ENCODE measurements at regions not wholly inside any gene's neighbourhood (a gene's known extent, or its start where the extent isn't known, plus 50 kb on each side); places are given as distances from the start of the nearest gene placed in this dataset.

DNA sequence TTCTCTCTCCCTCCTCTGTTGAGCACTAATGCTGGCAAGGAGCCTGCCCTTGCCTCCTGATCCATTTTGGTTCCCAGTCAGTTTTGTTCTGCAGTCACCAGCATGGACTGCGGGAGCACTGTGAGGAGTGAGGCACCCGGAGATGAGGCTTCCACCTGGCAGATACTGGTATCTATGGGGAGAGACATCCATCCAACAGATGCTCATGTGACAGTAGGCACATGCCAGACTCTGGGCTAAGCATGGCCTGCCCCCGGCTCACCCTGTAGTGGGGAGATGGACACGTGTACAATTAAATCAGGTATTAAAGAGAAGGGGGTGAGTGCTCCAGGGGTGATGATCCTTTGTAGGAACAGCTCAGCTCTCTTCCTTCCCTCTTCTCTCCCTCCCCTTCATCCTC, 74.0 kb upstream of the PODXL start:
- WGBS (ENCODE audit: missing lambda C conversion rate): 85% methylated on average over 4 of the region's 4 CpGs
- no peak for TF ChIP-seq ZC3H11A (IDR thresholded peaks at IDR 0.05)
- no peak for TF ChIP-seq FOSB (CRISPR knock-in tag; IDR thresholded peaks at IDR 0.05)
- TF ChIP-seq, protein P1, sequence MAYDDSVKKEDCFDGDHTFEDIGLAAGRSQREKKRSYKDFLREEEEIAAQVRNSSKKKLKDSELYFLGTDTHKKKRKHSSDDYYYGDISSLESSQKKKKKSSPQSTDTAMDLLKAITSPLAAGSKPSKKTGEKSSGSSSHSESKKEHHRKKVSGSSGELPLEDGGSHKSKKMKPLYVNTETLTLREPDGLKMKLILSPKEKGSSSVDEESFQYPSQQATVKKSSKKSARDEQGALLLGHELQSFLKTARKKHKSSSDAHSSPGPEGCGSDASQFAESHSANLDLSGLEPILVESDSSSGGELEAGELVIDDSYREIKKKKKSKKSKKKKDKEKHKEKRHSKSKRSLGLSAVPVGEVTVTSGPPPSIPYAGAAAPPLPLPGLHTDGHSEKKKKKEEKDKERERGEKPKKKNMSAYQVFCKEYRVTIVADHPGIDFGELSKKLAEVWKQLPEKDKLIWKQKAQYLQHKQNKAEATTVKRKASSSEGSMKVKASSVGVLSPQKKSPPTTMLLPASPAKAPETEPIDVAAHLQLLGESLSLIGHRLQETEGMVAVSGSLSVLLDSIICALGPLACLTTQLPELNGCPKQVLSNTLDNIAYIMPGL (CRISPR knock-in tag; IDR thresholded peaks at IDR 0.05; ENCODE audit: borderline replicate concordance): no peak
- TF ChIP-seq ZFP36 (IDR thresholded peaks at IDR 0.05; ENCODE audit: borderline replicate concordance, partially characterized antibody): no peak
- TF ChIP-seq CEBPB (IDR thresholded peaks at IDR 0.05): no peak
- TF ChIP-seq MAZ (IDR thresholded peaks at IDR 0.05; ENCODE audit: borderline replicate concordance, low read depth, low read length): no peak
- no peak for TF ChIP-seq HDAC2 (IDR thresholded peaks at IDR 0.05)
- no peak for TF ChIP-seq NFE2L2 (conservative IDR thresholded peaks at IDR 0.05; ENCODE audit: low read length)
- no peak for TF ChIP-seq SREBF2 (IDR thresholded peaks at IDR 0.05)
- TF ChIP-seq, protein P2, sequence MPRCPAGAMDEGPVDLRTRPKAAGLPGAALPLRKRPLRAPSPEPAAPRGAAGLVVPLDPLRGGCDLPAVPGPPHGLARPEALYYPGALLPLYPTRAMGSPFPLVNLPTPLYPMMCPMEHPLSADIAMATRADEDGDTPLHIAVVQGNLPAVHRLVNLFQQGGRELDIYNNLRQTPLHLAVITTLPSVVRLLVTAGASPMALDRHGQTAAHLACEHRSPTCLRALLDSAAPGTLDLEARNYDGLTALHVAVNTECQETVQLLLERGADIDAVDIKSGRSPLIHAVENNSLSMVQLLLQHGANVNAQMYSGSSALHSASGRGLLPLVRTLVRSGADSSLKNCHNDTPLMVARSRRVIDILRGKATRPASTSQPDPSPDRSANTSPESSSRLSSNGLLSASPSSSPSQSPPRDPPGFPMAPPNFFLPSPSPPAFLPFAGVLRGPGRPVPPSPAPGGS (IDR thresholded peaks at IDR 0.05): no peak
- no peak for TF ChIP-seq FOXS1 (CRISPR knock-in tag; IDR thresholded peaks at IDR 0.05)
- no peak for TF ChIP-seq KDM1A (IDR thresholded peaks at IDR 0.05; ENCODE audit: low read depth)
- TF ChIP-seq HOXB13 (CRISPR knock-in tag; IDR thresholded peaks at IDR 0.05; ENCODE audit: low read depth): no peak
- no peak for TF ChIP-seq RCOR1 (IDR thresholded peaks at IDR 0.05; ENCODE audit: low read depth, low read length)
- TF ChIP-seq NPAS2 (CRISPR knock-in tag; IDR thresholded peaks at IDR 0.05; ENCODE audit: borderline replicate concordance): no peak
- TF ChIP-seq BHLHE40 (IDR thresholded peaks at IDR 0.05; ENCODE audit: low read depth, low read length): no peak
- no peak for TF ChIP-seq HOXB5 (CRISPR knock-in tag; IDR thresholded peaks at IDR 0.05)
- TF ChIP-seq, protein P3, sequence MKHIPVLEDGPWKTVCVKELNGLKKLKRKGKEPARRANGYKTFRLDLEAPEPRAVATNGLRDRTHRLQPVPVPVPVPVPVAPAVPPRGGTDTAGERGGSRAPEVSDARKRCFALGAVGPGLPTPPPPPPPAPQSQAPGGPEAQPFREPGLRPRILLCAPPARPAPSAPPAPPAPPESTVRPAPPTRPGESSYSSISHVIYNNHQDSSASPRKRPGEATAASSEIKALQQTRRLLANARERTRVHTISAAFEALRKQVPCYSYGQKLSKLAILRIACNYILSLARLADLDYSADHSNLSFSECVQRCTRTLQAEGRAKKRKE (CRISPR knock-in tag; IDR thresholded peaks at IDR 0.05; ENCODE audit: low read depth): no peak
- TF ChIP-seq TP53 (CRISPR knock-in tag; IDR thresholded peaks at IDR 0.05): no peak
- no peak for TF ChIP-seq HEYL (CRISPR knock-in tag; IDR thresholded peaks at IDR 0.05)
- ATAC-seq (no peak), FAIRE-seq (no peak), DNase-seq (ENCODE audit: low read depth in 1 of 2, low spot score in 1 of 2) (no peak)
- ChIA-PET CTCF (interaction anchor here (0.6 to 1.5 kb wide), 4 partner anchors 13 to 123 kb away, joined by 3 to 5 read pairs (median 4); no protein-coding TSS in a partner anchor), POLR2A (interaction anchor here (0.7 kb wide), 1 partner anchor 100 kb away, joined by 5 read pairs; no protein-coding TSS in a partner anchor)
- no peak overlapping the region for H3K4me3 ChIP-seq
- H3K9me3 ChIP-seq: no peaks in the 10 kb centered on the region
- peaks cover 70% of the 10 kb centered on the region for H3K4me1 ChIP-seq
- peak overlapping the region; percentile 66; the same call in 2 of the 3 replicates for H3K4me2 ChIP-seq
- H3K27ac ChIP-seq: peak overlapping the region; percentile 76 to 82

DNA sequence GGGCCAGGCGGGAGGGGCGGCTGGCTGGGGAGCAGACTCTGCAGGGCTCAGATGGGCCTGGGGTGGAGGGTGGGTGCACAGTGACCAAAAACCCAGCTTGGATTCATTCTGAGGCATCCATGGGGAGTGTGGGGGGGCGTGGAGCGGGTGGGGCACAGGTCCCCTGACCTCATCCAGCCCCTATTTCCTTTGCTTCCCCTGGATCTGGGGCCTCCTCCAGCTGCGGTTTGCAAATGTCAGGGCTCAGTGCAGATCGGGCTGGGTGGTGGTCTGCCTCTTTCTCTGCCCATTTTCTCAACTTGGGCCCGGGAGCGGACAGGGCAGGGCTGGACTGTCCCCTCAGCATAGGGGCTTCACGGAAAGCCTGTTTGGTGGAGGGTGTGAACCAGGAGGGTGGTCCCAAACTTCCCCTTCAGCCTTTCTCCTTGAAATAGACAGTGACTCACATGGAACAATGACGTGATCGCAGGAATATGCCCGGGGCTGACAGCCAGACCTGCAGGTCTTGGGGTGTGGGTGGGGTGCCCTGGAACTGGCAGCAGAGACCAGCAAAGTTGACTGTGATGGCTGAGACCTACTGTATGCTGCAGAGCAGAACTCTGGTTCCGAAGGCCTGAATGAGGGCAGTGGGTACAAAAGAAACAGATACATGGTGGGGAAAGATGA, 72.9 kb upstream of the PODXL start:
- no peak overlapping the region for H3K4me3 ChIP-seq
- DNase-seq (ENCODE audit: low read depth in 1 of 2, low spot score in 1 of 2) (peak; percentile 41 to 65), FAIRE-seq (no peak), ATAC-seq (peak in 1 of 2 experiments; percentile 22; a peak in 3 of 6 replicates)
- WGBS (ENCODE audit: missing lambda C conversion rate): 28% methylated on average over 10 of the region's 13 CpGs
- no peaks in the 10 kb centered on the region for H3K9me3 ChIP-seq
- H3K27ac ChIP-seq: peak overlapping the region; percentile 76 to 82
- TF ChIP-seq JUNB (IDR thresholded peaks at IDR 0.05) (peak; percentile 39; the same call in 1 of the 2 replicates), FOSL2 (IDR thresholded peaks at IDR 0.05) (peak; percentile 29; the same call in 1 of the 2 replicates), FOSL2 (CRISPR knock-in tag; IDR thresholded peaks at IDR 0.05) (peak; percentile 59)
- TF ChIP-seq, protein P4, sequence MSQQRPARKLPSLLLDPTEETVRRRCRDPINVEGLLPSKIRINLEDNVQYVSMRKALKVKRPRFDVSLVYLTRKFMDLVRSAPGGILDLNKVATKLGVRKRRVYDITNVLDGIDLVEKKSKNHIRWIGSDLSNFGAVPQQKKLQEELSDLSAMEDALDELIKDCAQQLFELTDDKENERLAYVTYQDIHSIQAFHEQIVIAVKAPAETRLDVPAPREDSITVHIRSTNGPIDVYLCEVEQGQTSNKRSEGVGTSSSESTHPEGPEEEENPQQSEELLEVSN (IDR thresholded peaks at IDR 0.05; ENCODE audit: borderline replicate concordance, low read depth): no peak
- peak overlapping the region; percentile 66 for H3K4me2 ChIP-seq
- POLR2A ChIA-PET: no interaction called here
- CTCF ChIA-PET: interaction anchor here (0.6 to 6.6 kb wide), 4 partner anchors 26 to 1597 kb away, joined by 3 to 30 read pairs (median 4); no protein-coding TSS in a partner anchor
- peaks cover 76% of the 10 kb centered on the region for H3K4me1 ChIP-seq

Data from A549 (cell line).